Activated CD4-positive, alpha-beta T cell treated with anti-CD3 and anti-CD28 coated beads, Interleukin-2, amount 10 ng/mL, durations not matched to agents 7 days and 5 days (primary cell): ENCODE measurements at regions not wholly inside any gene's neighbourhood (a gene's known extent, or its start where the extent isn't known, plus 50 kb on each side); places are given as distances from the start of the nearest gene placed in this dataset.
"Not testable (repeated sequence)": the region's sequence is repeated elsewhere in the genome, so short reads cannot be mapped to it uniquely, and the experiment has no call there.

Source experiments
- CTCF ChIA-PET: fragments of 350-600 bp; sonication (Branson Sonifier 250); formaldehyde crosslinking; loops from one replicate; lab custom pipeline; 2021; ENCODE audit warnings: antibody characterized with exemption; lab: Charles Lee
- POLR2A ChIA-PET: fragments of 350-600 bp; sonication (Branson Sonifier 250); formaldehyde crosslinking; loops from one replicate; lab custom pipeline; 2021; ENCODE audit warnings: antibody characterized with exemption; lab: Charles Lee
- DNase-seq: peaks from one replicate; pipeline ENCODE4 v3.0.0-alpha.2; 2020
- H3K27ac Mint-ChIP-seq: one replicate; pipeline ENCODE4 v1.8.0; 2021; ENCODE audit warnings: mild to moderate bottlenecking, moderate library complexity, mixed read lengths
- H3K27me3 Mint-ChIP-seq: one replicate; pipeline ENCODE4 v1.8.0; 2021; ENCODE audit warnings: mixed read lengths
- H3K36me3 Mint-ChIP-seq: one replicate; pipeline ENCODE4 v1.8.0; 2021; ENCODE audit warnings: low read depth, mixed read lengths
- H3K4me1 Mint-ChIP-seq: one replicate; pipeline ENCODE4 v1.8.0; 2021; ENCODE audit warnings: mixed read lengths
- H3K4me3 Mint-ChIP-seq: one replicate; pipeline ENCODE4 v1.8.0; 2021; ENCODE audit warnings: mild to moderate bottlenecking, moderate library complexity, mixed read lengths
- H3K9me3 Mint-ChIP-seq: one replicate; pipeline ENCODE4 v1.8.0; 2021; ENCODE audit warnings: mixed read lengths

DNA sequence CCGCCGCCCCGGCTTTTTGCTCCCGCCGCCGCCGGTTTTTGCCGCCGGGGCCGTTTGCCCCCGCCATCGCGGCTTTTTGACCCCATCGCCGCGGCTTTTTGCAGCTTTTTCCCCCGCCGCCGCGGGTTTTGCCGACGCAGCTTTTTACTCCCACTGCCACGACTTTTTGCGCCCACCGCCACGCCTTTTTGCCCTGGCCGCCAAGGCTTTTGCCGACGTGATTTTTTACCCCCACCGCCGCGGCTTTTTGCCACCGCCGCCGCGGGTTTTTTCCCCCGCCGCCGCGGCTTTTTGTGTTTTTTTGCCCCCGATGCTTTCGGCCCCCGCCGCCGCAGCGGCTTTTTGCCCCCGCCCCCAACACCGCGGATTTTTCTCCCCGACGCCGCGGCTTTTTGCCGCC is 5001.9 kb upstream of the OR11H1 start:
- H3K27me3 Mint-ChIP-seq, H3K4me1 Mint-ChIP-seq, H3K27ac Mint-ChIP-seq, CTCF ChIA-PET, POLR2A ChIA-PET, H3K36me3 Mint-ChIP-seq, H3K4me3 Mint-ChIP-seq, DNase-seq, H3K9me3 Mint-ChIP-seq: not testable (repeated sequence)

DNA sequence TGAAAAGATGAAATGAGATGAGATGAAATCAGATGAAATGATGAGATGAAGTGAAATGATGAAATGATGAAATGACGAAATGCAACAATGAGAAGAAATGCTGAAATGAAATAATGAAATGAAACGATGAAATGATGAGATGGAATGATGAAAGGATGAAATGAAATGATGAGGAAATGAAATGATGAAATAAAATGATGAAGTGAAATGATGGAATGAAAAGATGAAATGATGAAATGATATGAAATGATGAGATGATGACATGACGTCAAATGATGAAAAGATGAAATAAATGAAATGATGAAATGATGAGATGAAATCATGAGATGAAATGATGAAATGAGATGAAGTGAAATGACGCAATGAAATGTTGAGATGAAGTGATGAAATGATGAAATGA is 4996.9 kb upstream of the OR11H1 start:
- H3K27me3 Mint-ChIP-seq, H3K4me1 Mint-ChIP-seq, H3K9me3 Mint-ChIP-seq, H3K27ac Mint-ChIP-seq, POLR2A ChIA-PET, H3K4me3 Mint-ChIP-seq, CTCF ChIA-PET, H3K36me3 Mint-ChIP-seq, DNase-seq: not testable (repeated sequence)

DNA sequence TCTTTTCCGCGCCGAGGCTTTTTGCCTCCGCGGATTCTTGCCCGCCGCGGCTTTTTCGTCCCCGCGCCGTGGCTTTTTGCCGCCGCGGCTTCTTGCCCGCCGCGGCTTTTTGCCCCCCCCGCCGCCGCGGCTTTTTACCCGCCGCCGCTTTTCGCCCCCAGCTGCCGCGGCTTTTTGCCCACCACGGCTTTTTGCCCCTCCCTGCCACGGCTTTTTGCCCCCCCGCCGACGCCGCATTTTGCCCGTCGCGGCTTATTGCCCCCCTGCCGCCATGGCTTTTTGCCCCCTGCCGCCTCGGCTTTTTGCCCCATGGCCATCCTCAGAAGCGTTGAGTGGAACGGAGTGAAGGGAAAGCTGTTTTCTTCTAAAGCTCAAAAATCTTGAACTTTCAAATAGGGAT is 4955.5 kb upstream of the OR11H1 start:
- H3K27ac Mint-ChIP-seq, H3K27me3 Mint-ChIP-seq, H3K4me1 Mint-ChIP-seq, H3K9me3 Mint-ChIP-seq, H3K4me3 Mint-ChIP-seq, CTCF ChIA-PET, H3K36me3 Mint-ChIP-seq, DNase-seq, POLR2A ChIA-PET: not testable (repeated sequence)

- H3K27ac Mint-ChIP-seq, H3K36me3 Mint-ChIP-seq, H3K27me3 Mint-ChIP-seq, H3K4me3 Mint-ChIP-seq, DNase-seq, CTCF ChIA-PET, POLR2A ChIA-PET, H3K9me3 Mint-ChIP-seq, H3K4me1 Mint-ChIP-seq: not testable (repeated sequence)
Measured at GRCh38 chr22:10601071-10601470, 4926.9 kb upstream of the OR11H1 start.

- H3K27me3 Mint-ChIP-seq, CTCF ChIA-PET, H3K36me3 Mint-ChIP-seq, POLR2A ChIA-PET, H3K4me3 Mint-ChIP-seq, H3K9me3 Mint-ChIP-seq, DNase-seq, H3K27ac Mint-ChIP-seq, H3K4me1 Mint-ChIP-seq: not testable (repeated sequence)
Measured at GRCh38 chr22:10631961-10632360, 4896.0 kb upstream of the OR11H1 start.

DNA sequence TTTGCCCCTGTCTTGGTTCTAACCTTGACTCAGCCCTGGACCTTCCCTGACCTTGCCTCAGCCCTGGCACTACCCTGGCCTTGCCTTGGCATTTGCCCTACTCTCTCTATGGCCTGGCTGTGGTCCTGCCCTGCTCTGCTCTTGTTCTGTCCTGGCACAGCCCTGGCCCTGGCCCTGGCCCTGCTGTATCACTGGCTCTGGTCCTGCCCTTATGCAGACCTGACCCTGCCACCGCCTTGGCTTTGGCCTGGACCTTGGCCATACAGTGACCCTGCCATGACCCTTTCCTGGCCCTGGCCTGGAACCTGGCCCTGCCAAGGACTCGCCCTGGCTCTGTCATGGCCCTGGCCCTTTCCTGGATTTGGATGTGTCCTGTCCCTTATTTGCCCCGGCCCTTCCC is 4892.7 kb upstream of the OR11H1 start:
- POLR2A ChIA-PET = not testable (repeated sequence)

GRCh38 chr22:10662818-10663217 is 4865.2 kb upstream of the OR11H1 start:
- H3K27ac Mint-ChIP-seq, H3K27me3 Mint-ChIP-seq, CTCF ChIA-PET, POLR2A ChIA-PET, H3K36me3 Mint-ChIP-seq, DNase-seq, H3K4me3 Mint-ChIP-seq, H3K9me3 Mint-ChIP-seq, H3K4me1 Mint-ChIP-seq: not testable (repeated sequence)

More for the DNA sequence above, 4892.7 kb upstream of the OR11H1 start:
- H3K27ac Mint-ChIP-seq, H3K27me3 Mint-ChIP-seq, DNase-seq, H3K36me3 Mint-ChIP-seq, H3K4me3 Mint-ChIP-seq, H3K4me1 Mint-ChIP-seq, CTCF ChIA-PET, H3K9me3 Mint-ChIP-seq: not testable (repeated sequence)

GRCh38 chr22:10673065-10673464 is 4854.9 kb upstream of the OR11H1 start:
- POLR2A ChIA-PET, H3K4me3 Mint-ChIP-seq, H3K4me1 Mint-ChIP-seq: not testable (repeated sequence)

DNA sequence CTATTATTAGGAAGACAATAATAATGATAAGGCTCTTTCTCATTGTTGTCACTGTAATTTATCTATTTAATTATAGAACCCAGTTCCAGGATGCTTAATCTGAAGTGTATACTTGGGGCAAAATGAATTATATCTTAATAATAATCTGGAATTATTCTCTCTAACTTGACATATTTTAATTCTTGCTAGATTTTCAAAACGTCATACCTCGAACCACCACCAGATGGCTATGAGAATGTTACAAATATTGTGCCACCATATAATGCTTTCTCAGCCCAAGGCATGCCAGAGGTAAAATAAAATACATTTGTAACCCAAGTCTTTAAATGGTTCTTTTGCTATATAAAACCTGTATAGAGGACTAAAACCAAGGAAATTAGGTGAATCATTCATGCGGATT is 4849.3 kb upstream of the OR11H1 start:
- H3K4me1 Mint-ChIP-seq, CTCF ChIA-PET: not testable (repeated sequence)

More at GRCh38 chr22:10673065-10673464, 4854.9 kb upstream of the OR11H1 start:
- DNase-seq, H3K36me3 Mint-ChIP-seq, CTCF ChIA-PET, H3K27ac Mint-ChIP-seq, H3K9me3 Mint-ChIP-seq, H3K27me3 Mint-ChIP-seq: not testable (repeated sequence)

DNA sequence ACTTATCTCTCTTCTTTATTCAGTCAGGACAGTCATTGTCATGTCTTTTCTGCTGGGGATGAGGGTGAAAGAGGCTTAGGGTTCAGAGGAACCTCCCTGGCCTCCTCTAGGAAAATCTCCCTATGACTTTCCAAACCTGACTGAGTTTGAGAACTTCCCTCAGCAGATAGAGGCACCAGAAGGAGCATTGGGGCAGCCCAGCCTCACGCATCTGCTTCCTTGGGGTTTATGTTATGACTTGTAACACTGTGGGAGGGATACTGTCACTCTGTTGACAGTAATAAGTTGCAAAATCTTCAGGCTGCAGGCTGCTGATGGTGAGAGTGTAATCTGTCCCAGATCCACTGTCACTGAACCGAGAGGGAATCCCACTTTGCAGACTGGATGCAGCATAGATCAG is 4842.6 kb upstream of the OR11H1 start:
- H3K4me3 Mint-ChIP-seq, H3K27ac Mint-ChIP-seq, H3K27me3 Mint-ChIP-seq, H3K9me3 Mint-ChIP-seq, POLR2A ChIA-PET, H3K4me1 Mint-ChIP-seq, DNase-seq, CTCF ChIA-PET, H3K36me3 Mint-ChIP-seq: not testable (repeated sequence)

More for the DNA sequence above, 4849.3 kb upstream of the OR11H1 start:
- H3K27ac Mint-ChIP-seq, POLR2A ChIA-PET, H3K27me3 Mint-ChIP-seq, H3K4me3 Mint-ChIP-seq, DNase-seq, H3K36me3 Mint-ChIP-seq, H3K9me3 Mint-ChIP-seq: not testable (repeated sequence)

DNA sequence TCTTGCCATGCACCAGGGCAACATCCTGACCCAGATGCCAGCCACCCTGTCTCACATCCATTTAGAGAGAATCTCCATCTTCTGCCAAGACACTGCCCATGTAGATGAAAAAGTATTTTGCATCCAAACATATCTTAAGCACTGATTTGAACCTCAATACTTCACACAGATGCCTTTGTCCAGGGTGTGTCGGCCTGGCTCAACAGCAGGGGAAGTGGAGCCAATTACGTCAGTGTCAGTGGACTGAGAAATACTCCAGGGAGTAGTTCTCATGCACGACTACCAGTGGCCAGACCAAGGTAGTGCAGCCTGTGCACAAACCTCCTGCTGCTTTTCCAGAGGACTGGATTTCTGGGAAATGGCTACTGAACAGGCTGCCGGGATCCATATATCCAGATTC is 4840.7 kb upstream of the OR11H1 start:
- H3K27me3 Mint-ChIP-seq, CTCF ChIA-PET, POLR2A ChIA-PET, H3K4me1 Mint-ChIP-seq, H3K4me3 Mint-ChIP-seq, H3K9me3 Mint-ChIP-seq, DNase-seq, H3K36me3 Mint-ChIP-seq, H3K27ac Mint-ChIP-seq: not testable (repeated sequence)

GRCh38 chr22:10698836-10699235 is 4829.2 kb upstream of the OR11H1 start:
- POLR2A ChIA-PET, H3K9me3 Mint-ChIP-seq, DNase-seq, H3K27me3 Mint-ChIP-seq, H3K4me1 Mint-ChIP-seq, CTCF ChIA-PET, H3K4me3 Mint-ChIP-seq, H3K27ac Mint-ChIP-seq, H3K36me3 Mint-ChIP-seq: not testable (repeated sequence)

DNA sequence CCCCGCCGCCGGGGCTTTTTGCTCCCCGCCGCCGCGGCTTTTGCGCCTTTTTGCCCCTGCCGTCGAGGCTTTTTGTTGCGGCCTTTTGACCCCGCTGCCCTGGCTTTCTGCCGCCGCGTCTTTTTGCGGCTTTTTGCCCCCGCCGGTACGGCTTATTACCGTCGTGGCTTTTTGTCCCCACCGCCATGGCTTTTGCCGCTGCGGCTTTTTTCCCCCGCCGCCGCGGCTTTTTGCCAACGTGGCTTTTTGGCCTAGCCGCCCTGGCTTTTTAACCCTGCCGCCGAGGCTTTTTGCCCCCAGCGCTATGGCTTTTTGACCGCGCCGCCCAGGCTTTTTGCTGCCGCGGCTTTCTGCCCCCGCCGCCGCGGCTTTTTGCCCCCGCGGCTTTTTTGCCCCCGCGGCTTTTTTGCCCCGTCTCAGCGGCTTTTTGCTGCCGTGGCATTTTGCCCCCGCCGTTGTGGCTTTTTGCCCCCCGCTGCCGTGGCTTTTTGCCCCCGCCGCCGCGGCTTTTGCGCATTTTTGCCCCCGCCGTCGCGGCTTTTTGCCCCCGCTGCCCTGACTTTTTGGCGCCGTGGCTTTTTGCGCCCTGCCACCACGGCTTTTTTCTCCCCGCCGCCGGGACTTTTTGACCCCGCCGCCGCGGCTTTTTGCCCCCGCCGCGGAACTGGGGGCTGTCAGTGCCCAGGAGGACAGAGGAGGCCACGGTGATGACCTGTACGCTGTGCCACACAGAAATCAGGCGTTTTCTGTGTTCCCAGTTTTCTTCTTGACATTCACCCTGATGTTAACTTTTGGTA is 4828.5 kb upstream of the OR11H1 start:
- H3K27me3 Mint-ChIP-seq = not testable (repeated sequence)

GRCh38 chr22:10708175-10708574 is 4819.8 kb upstream of the OR11H1 start:
- POLR2A ChIA-PET, H3K9me3 Mint-ChIP-seq, H3K27me3 Mint-ChIP-seq, CTCF ChIA-PET, H3K36me3 Mint-ChIP-seq, H3K4me1 Mint-ChIP-seq, DNase-seq, H3K27ac Mint-ChIP-seq, H3K4me3 Mint-ChIP-seq: not testable (repeated sequence)

More for the DNA sequence above, 4828.5 kb upstream of the OR11H1 start:
- H3K9me3 Mint-ChIP-seq, H3K4me3 Mint-ChIP-seq, H3K4me1 Mint-ChIP-seq, DNase-seq, POLR2A ChIA-PET, CTCF ChIA-PET, H3K27ac Mint-ChIP-seq, H3K36me3 Mint-ChIP-seq: not testable (repeated sequence)
